Nephron (organoid): ENCODE measurements at regions not wholly inside any gene's neighbourhood (a gene's known extent, or its start where the extent isn't known, plus 50 kb on each side); places are given as distances from the start of the nearest gene placed in this dataset.
A peak's percentile ranks its signal among the peaks of the same experiment; 100 is the strongest.

Experiments
- H3K27ac Mint-ChIP-seq, 3 experiments: 2 replicates each; pipeline ENCODE4 v1.8.0; 2020; ENCODE audit warnings: mixed read lengths in 3 of 3, mild to moderate bottlenecking in 2 of 3, moderate library complexity in 1 of 3
- H3K27me3 Mint-ChIP-seq: 2 replicates; pipeline ENCODE4 v1.8.0; 2021; ENCODE audit warnings: low read depth, mild to moderate bottlenecking, moderate library complexity, mixed read lengths
- H3K36me3 Mint-ChIP-seq: 2 replicates; pipeline ENCODE4 v1.8.0; 2020; ENCODE audit warnings: low read depth, mixed read lengths
- H3K4me1 Mint-ChIP-seq: 2 replicates; pipeline ENCODE4 v1.8.0; 2020; ENCODE audit warnings: mixed read lengths
- H3K4me3 Mint-ChIP-seq, 3 experiments: 2 replicates each; pipeline ENCODE4 v1.8.0; 2020; ENCODE audit warnings: mild to moderate bottlenecking in 3 of 3, mixed read lengths in 3 of 3, moderate library complexity in 2 of 3
- H3K9me3 Mint-ChIP-seq: 2 replicates; pipeline ENCODE4 v1.8.0; 2020; ENCODE audit warnings: mixed read lengths
- TF ChIP-seq, protein P1 (sequence below), 3 experiments: fragments of 200-600 bp; sonication (generic); IDR thresholded peaks; one replicate each; pipeline ENCODE4 v1.5.0; 2021; ENCODE audit warnings: antibody characterized with exemption in 3 of 3; ENCODE audit not compliant: unreplicated experiment in 3 of 3

GRCh38 chr5:40240671-40241070, 439.0 kb upstream of the PTGER4 start:
- H3K36me3 Mint-ChIP-seq = no peaks in the 10 kb centered on the region
- TF ChIP-seq, protein P1, sequence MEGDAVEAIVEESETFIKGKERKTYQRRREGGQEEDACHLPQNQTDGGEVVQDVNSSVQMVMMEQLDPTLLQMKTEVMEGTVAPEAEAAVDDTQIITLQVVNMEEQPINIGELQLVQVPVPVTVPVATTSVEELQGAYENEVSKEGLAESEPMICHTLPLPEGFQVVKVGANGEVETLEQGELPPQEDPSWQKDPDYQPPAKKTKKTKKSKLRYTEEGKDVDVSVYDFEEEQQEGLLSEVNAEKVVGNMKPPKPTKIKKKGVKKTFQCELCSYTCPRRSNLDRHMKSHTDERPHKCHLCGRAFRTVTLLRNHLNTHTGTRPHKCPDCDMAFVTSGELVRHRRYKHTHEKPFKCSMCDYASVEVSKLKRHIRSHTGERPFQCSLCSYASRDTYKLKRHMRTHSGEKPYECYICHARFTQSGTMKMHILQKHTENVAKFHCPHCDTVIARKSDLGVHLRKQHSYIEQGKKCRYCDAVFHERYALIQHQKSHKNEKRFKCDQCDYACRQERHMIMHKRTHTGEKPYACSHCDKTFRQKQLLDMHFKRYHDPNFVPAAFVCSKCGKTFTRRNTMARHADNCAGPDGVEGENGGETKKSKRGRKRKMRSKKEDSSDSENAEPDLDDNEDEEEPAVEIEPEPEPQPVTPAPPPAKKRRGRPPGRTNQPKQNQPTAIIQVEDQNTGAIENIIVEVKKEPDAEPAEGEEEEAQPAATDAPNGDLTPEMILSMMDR (IDR thresholded peaks at IDR 0.05; ENCODE audit: unreplicated experiment in 3 of 3) = no peak
- H3K27me3 Mint-ChIP-seq = no peaks in the 10 kb centered on the region
- no peak overlapping the region for H3K4me3 Mint-ChIP-seq
- H3K4me1 Mint-ChIP-seq = no peaks in the 10 kb centered on the region
- peaks cover 4% of the 10 kb centered on the region for H3K9me3 Mint-ChIP-seq
- H3K27ac Mint-ChIP-seq = no peak overlapping the region

DNA sequence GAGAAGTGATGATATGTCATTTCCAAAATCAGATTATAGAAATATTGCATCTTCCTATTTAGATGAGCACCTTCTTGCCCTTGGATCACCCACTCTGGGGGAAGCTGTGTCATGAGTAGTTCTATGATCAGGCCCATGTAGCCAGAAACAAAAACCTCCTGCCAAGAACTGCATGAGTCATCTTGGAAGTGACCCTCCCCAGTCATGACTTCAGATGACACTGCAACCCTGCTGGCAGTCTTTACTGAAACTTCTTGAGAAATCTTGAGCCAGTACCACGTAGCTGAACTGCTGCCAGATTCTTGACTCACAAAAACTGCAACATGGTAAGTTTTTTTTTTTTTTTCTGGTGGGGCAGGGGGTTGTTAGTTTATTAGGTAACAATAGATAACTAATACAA, 439.6 kb upstream of the PTGER4 start:
- H3K27me3 Mint-ChIP-seq = no peaks in the 10 kb centered on the region

GRCh38 chr5:40238066-40238745, 441.5 kb upstream of the PTGER4 start:
- TF ChIP-seq, protein P1 (IDR thresholded peaks at IDR 0.05; ENCODE audit: unreplicated experiment in 3 of 3) = no peak
- H3K36me3 Mint-ChIP-seq = no peaks in the 10 kb centered on the region
- H3K4me1 Mint-ChIP-seq = no peaks in the 10 kb centered on the region
- H3K4me3 Mint-ChIP-seq = no peak overlapping the region
- no peaks in the 10 kb centered on the region for H3K27me3 Mint-ChIP-seq
- peaks cover 4% of the 10 kb centered on the region for H3K9me3 Mint-ChIP-seq
- H3K27ac Mint-ChIP-seq = peak overlapping the region in 2 of 3 experiments; percentile 7 to 37

More for the DNA sequence above, 439.6 kb upstream of the PTGER4 start:
- H3K4me3 Mint-ChIP-seq = no peak overlapping the region
- TF ChIP-seq, protein P1 (IDR thresholded peaks at IDR 0.05; ENCODE audit: unreplicated experiment in 3 of 3) = no peak
- H3K27ac Mint-ChIP-seq = no peak overlapping the region
- H3K9me3 Mint-ChIP-seq = peaks cover 4% of the 10 kb centered on the region
- no peaks in the 10 kb centered on the region for H3K4me1 Mint-ChIP-seq
- no peaks in the 10 kb centered on the region for H3K36me3 Mint-ChIP-seq

DNA sequence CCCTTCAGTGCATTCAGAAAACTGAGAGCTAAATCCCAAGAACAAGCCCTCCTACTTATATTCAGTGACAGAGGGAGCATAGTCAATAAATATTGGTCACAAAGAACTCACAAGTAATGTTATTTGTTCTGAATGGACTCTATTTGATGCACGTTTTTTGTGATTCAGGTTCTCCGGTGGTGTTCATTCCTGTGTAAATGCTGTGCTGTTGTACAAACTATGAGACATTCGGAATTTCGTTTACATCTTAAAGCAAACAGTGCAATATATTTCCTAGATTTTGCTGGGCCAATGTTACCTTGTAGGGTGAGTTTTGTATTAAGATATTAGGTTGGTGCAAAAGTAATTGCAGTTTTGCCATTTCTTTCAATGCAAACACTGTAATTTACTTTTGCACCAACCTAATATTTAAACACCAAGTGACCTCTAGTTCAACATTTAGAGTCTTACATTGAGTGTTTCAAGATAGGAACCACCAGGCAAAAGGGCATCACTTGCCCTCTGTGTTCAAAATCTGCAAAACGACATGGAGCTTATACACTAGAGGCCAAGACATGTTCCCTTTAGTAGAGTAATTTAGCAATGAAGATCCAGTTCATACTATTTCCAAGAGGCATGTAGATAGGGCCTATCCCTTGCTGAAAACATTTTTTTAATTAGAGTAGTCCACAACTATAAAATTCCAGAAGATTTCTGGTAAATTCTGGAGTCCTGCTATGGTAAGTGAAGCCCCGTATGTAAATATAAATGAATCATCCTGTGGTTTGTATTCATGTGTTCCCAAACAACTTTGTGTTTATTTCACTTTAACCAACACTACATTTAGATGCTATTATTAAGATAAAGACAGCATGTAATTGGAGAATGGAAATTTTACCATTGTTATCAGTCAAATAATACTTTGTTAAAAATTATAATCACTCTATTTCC, 444.0 kb upstream of the PTGER4 start:
- TF ChIP-seq, protein P1 (IDR thresholded peaks at IDR 0.05; ENCODE audit: unreplicated experiment in 3 of 3) = no peak
- Mint-ChIP-seq H3K36me3 (no peaks in the 10 kb centered on the region), H3K27ac (no peak overlapping the region), H3K4me3 (no peak overlapping the region), H3K27me3 (no peaks in the 10 kb centered on the region), H3K9me3 (peaks cover 3% of the 10 kb centered on the region), H3K4me1 (peaks cover 2% of the 10 kb centered on the region)

DNA sequence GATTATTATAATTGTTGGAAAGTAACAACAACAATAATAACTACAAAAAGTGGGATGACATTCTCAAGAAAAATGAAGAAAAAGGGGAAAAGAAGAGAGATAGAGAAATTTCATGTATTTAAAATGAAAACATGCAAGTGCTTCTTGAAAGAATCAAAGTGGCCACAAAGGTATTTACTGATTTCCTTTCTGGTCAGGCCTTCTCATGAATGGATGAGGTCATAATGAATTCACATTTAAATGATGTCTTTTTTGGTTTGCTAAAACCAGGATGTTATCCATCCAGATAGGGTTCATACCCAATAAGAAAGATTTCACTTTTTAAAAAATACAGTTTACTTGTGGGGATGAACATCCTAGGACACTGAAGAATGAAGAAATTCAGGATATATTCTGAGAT, 446.4 kb upstream of the PTGER4 start:
- H3K27ac Mint-ChIP-seq = no peak overlapping the region
- H3K36me3 Mint-ChIP-seq = no peaks in the 10 kb centered on the region
- H3K9me3 Mint-ChIP-seq = no peaks in the 10 kb centered on the region
- TF ChIP-seq, protein P1 (IDR thresholded peaks at IDR 0.05; ENCODE audit: unreplicated experiment in 3 of 3) = no peak
- H3K4me1 Mint-ChIP-seq = peaks cover 19% of the 10 kb centered on the region
- H3K4me3 Mint-ChIP-seq = no peak overlapping the region
- H3K27me3 Mint-ChIP-seq = no peaks in the 10 kb centered on the region
